SK-N-SH treated with all-trans-retinoic acid at 6 μM for 48 hours (cell line): ENCODE measurements at regions not wholly inside any gene's neighbourhood (a gene's known extent, or its start where the extent isn't known, plus 50 kb on each side); places are given as distances from the start of the nearest gene placed in this dataset.

Source experiments
- ESRRG ChIP-seq: fragments of 250-450 bp; sonication (Bioruptor Pico); IDR thresholded peaks from 2 replicates; pipeline ENCODE4 v1.6.1; 2021; ENCODE audit warnings: mild to moderate bottlenecking
- ISL1 ChIP-seq: fragments of 250-450 bp; sonication (Bioruptor Pico); IDR thresholded peaks from 2 replicates; pipeline ENCODE4 v2.1.2; 2022; ENCODE audit warnings: mild to moderate bottlenecking, moderate library complexity
- PPARA ChIP-seq: fragments of 250-450 bp; sonication (Bioruptor Pico); IDR thresholded peaks from 2 replicates; pipeline ENCODE4 v1.5.0; 2020; ENCODE audit warnings: mild to moderate bottlenecking, borderline replicate concordance
- TF ChIP-seq, protein P1 (sequence below): fragments of 250-450 bp; sonication (Bioruptor Pico); IDR thresholded peaks from 2 replicates; pipeline ENCODE4 v1.5.0; 2020; ENCODE audit warnings: mild to moderate bottlenecking, moderate library complexity

- no peak for TF ChIP-seq ISL1
- no peak for TF ChIP-seq ESRRG
- TF ChIP-seq, protein P1, sequence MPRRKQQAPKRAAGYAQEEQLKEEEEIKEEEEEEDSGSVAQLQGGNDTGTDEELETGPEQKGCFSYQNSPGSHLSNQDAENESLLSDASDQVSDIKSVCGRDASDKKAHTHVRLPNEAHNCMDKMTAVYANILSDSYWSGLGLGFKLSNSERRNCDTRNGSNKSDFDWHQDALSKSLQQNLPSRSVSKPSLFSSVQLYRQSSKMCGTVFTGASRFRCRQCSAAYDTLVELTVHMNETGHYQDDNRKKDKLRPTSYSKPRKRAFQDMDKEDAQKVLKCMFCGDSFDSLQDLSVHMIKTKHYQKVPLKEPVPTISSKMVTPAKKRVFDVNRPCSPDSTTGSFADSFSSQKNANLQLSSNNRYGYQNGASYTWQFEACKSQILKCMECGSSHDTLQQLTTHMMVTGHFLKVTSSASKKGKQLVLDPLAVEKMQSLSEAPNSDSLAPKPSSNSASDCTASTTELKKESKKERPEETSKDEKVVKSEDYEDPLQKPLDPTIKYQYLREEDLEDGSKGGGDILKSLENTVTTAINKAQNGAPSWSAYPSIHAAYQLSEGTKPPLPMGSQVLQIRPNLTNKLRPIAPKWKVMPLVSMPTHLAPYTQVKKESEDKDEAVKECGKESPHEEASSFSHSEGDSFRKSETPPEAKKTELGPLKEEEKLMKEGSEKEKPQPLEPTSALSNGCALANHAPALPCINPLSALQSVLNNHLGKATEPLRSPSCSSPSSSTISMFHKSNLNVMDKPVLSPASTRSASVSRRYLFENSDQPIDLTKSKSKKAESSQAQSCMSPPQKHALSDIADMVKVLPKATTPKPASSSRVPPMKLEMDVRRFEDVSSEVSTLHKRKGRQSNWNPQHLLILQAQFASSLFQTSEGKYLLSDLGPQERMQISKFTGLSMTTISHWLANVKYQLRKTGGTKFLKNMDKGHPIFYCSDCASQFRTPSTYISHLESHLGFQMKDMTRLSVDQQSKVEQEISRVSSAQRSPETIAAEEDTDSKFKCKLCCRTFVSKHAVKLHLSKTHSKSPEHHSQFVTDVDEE (CRISPR knock-in tag), result no peak
- TF ChIP-seq PPARA (CRISPR knock-in tag), result no peak
These were observed 624.1 kb upstream of the ADGRB3 start for GRCh38 chr6:68010936-68011335.
